Ascending aorta (tissue), 2 donors: ENCODE measurements at regions not wholly inside any gene's neighbourhood (a gene's known extent, or its start where the extent isn't known, plus 50 kb on each side); places are given as distances from the start of the nearest gene placed in this dataset.
A peak's percentile ranks its signal among the peaks of the same experiment; 100 is the strongest.

Experiments used
- DNase-seq, 2 donors: peaks; one replicate each; pipeline ENCODE4 v3.0.0-alpha.2; 2019; ENCODE audit warnings: low spot score in 2 of 2
- H3K27ac ChIP-seq, 2 donors: fragments of 200-600 bp; sonication (generic); one replicate each; pipeline ENCODE4 v1.5.1; 2016 to 2017; ENCODE audit warnings: mild to moderate bottlenecking in 1 of 2
- H3K27me3 ChIP-seq: fragments of 200-600 bp; sonication (generic); one replicate; pipeline ENCODE4 v1.5.1; 2017
- H3K36me3 ChIP-seq, 2 donors: fragments of 200-600 bp; sonication (generic); one replicate each; pipeline ENCODE4 v1.5.1; 2016
- H3K4me1 ChIP-seq, 2 donors: fragments of 200-600 bp; sonication (generic); one replicate each; pipeline ENCODE4 v1.5.1; 2016 to 2017; ENCODE audit warnings: mild to moderate bottlenecking in 1 of 2
- H3K4me3 ChIP-seq, 2 donors: fragments of 200-600 bp; sonication (generic); one replicate each; pipeline ENCODE4 v1.5.1; 2016 to 2017; ENCODE audit warnings: mild to moderate bottlenecking in 1 of 2
- H3K9me3 ChIP-seq, 2 donors: fragments of 200-600 bp; sonication (generic); one replicate each; pipeline ENCODE4 v1.5.1; 2016
- CTCF ChIP-seq, 3 experiments: fragments of 200-600 bp in 2 of 3; fragments of 450-650 bp in 1 of 3; sonication (generic) in 2 of 3; IDR thresholded peaks; one replicate each; pipeline ENCODE4 v1.5.1; 2016 to 2019; ENCODE audit warnings: antibody characterized with exemption in 3 of 3, mild to moderate bottlenecking in 1 of 3, moderate library complexity in 1 of 3
- intact Hi-C: fragments of 100-400 bp; cut with DNase I; formaldehyde crosslinking; loops from one replicate; pipeline ENCODE4 v1.15.1; 2023

DNA sequence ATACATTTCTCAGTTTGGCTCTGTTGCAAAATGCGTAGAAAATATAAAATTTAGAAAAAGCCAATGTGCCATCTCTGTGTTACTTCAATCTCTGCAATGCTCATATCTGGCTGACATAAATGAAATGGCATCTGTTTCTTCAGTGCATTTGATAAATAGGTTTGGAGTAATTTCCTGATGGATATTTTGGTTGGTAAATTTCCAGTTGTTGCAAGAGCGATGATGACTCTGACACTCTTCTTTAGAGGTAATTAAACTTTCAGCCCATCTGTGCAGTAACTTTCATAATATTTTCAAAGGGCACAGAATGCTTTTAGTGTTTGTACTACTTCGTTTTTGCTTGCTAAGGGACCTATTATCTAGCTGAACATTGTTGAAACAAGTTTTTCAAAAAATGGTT lies 1286.4 kb downstream of the PCDH9 start:
- Histone ChIP-seq H3K4me1 (peaks cover 0 to 4% of the 10 kb centered on the region in 2 donors), H3K27ac (no peak overlapping the region), H3K36me3 (no peaks in the 10 kb centered on the region), H3K27me3 (no peaks in the 10 kb centered on the region), H3K4me3 (no peak overlapping the region), H3K9me3 (no peaks in the 10 kb centered on the region)
- DNase-seq: no peak
- TF ChIP-seq CTCF (IDR thresholded peaks at IDR 0.05): no peak
- intact Hi-C loops: no loop called here

- Histone ChIP-seq H3K4me3 (no peak overlapping the region), H3K4me1 (peaks cover 0 to 4% of the 10 kb centered on the region in 2 donors), H3K27me3 (no peaks in the 10 kb centered on the region), H3K27ac (peak overlapping the region in 1 of 2 donors; percentile 5), H3K36me3 (no peaks in the 10 kb centered on the region), H3K9me3 (no peaks in the 10 kb centered on the region)
- intact Hi-C loops: no loop called here
- no peak for TF ChIP-seq CTCF (IDR thresholded peaks at IDR 0.05)
- no peak for DNase-seq
These were observed 1287.1 kb downstream of the PCDH9 start for GRCh38 chr13:65943024-65943423.

- no peak for DNase-seq
- no peak overlapping the region for H3K27ac ChIP-seq
- no peak overlapping the region for H3K4me3 ChIP-seq
- H3K36me3 ChIP-seq: no peaks in the 10 kb centered on the region
- TF ChIP-seq CTCF (IDR thresholded peaks at IDR 0.05): no peak
- no peaks in the 10 kb centered on the region for H3K27me3 ChIP-seq
- no peaks in the 10 kb centered on the region for H3K9me3 ChIP-seq
- intact Hi-C loops: no loop called here
- H3K4me1 ChIP-seq: peaks cover 0 to 4% of the 10 kb centered on the region in 2 donors
These were observed 1289.4 kb downstream of the PCDH9 start for GRCh38 chr13:65940720-65941119.

DNA sequence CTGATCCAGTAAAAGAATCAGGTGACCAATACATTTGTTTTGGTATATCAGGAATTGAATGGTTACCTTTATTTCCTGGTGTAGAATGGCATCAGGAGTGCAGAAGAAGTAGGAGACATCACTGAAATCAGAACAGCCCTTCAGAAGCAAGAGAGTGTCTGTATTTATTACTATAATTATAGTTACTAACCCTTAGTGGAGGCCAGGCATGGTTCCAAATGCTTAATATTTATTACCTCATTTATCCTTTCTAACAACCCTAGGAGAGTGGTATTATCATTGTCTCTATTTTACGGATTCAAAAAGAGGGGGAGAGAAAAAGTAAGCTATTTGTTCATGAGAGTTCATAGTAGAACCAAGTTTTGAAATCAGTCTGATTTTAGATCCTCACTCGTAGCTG lies 1292.9 kb downstream of the PCDH9 start:
- no peaks in the 10 kb centered on the region for H3K36me3 ChIP-seq
- intact Hi-C loops: no loop called here
- no peak for DNase-seq
- H3K27me3 ChIP-seq: no peaks in the 10 kb centered on the region
- H3K4me3 ChIP-seq: no peak overlapping the region
- H3K9me3 ChIP-seq: no peaks in the 10 kb centered on the region
- no peak for TF ChIP-seq CTCF (IDR thresholded peaks at IDR 0.05)
- no peaks in the 10 kb centered on the region for H3K4me1 ChIP-seq
- no peak overlapping the region for H3K27ac ChIP-seq

GRCh38 chr13:65936249-65936648 lies 1293.9 kb downstream of the PCDH9 start:
- no peak overlapping the region for H3K27ac ChIP-seq
- intact Hi-C loops: no loop called here
- H3K36me3 ChIP-seq: no peaks in the 10 kb centered on the region
- H3K27me3 ChIP-seq: no peaks in the 10 kb centered on the region
- H3K9me3 ChIP-seq: no peaks in the 10 kb centered on the region
- H3K4me3 ChIP-seq: no peak overlapping the region
- TF ChIP-seq CTCF (IDR thresholded peaks at IDR 0.05): no peak
- no peak for DNase-seq
- no peaks in the 10 kb centered on the region for H3K4me1 ChIP-seq

DNA sequence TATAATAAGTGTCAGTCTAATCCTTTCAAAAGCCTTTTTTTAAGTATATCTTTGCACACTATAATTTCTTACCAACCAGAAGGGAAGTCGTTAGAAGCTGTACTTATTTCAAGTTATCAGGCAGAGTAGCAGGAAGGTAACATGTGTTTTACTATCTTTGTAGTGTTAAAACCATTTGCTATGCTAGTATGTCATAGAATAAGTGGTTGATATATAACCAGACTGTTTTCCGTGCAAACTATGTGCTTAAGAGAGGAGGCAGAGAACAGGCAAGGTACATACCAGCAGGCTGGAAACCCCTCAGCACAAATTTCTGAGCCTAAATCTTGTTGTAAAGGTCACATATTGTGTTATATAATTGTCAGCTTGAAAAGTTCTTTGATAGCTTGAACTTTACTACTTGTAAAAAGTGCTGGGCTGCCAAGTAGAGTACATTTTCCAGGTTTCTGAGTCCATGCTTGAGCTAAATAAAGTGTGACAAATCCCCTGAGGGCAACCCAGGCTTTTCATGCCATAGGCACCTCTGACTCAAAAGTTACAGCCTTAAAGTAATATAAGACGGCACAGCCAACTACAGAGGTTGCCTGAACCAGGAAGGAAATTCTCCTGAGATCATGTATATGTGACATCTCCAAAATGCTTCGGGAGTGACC lies 1297.4 kb downstream of the PCDH9 start:
- no peaks in the 10 kb centered on the region for H3K36me3 ChIP-seq
- H3K9me3 ChIP-seq: no peaks in the 10 kb centered on the region
- H3K27me3 ChIP-seq: no peaks in the 10 kb centered on the region
- H3K4me3 ChIP-seq: no peak overlapping the region
- TF ChIP-seq CTCF (IDR thresholded peaks at IDR 0.05): no peak
- no peaks in the 10 kb centered on the region for H3K4me1 ChIP-seq
- intact Hi-C loops: no loop called here
- DNase-seq: peak in 1 of 2 donors; percentile 71
- H3K27ac ChIP-seq: no peak overlapping the region
